Lung (tissue), 11 donors: ENCODE measurements at regions not wholly inside any gene's neighbourhood (a gene's known extent, or its start where the extent isn't known, plus 50 kb on each side); places are given as distances from the start of the nearest gene placed in this dataset.

Experiments
- ATAC-seq: fragments of 200-7000 bp; cut with Tn5 transposase; one replicate; pipeline ENCODE4 v1.9.1; 2020; ENCODE audit warnings: moderate number of reproducible peaks; ENCODE audit not compliant: insufficient read depth, low FRiP score
- DNase-seq, 3 donors: peaks; one replicate each; pipeline ENCODE4 v3.0.0-alpha.2; 2013 to 2017
- H3K27ac ChIP-seq, 2 donors: one replicate each; pipeline ENCODE4 v1.5.1; 2013; ENCODE audit warnings: mild to moderate bottlenecking in 2 of 2, moderate library complexity in 2 of 2, control low read depth in 1 of 2, inconsistent platforms in 1 of 2, low read depth in 1 of 2, low read length in 1 of 2
- H3K27me3 ChIP-seq, 3 donors: one replicate each; pipeline ENCODE4 v1.5.1; 2013; ENCODE audit warnings: low read length in 2 of 3; ENCODE audit not compliant: control insufficient read depth in 3 of 3, insufficient read depth in 3 of 3
- H3K36me3 ChIP-seq, 4 donors: one replicate each; pipeline ENCODE4 v1.5.1; 2013; ENCODE audit warnings: low read length in 4 of 4, mild to moderate bottlenecking in 1 of 4, moderate library complexity in 1 of 4; ENCODE audit not compliant: control insufficient read depth in 4 of 4, insufficient read depth in 4 of 4
- H3K4me1 ChIP-seq, 5 donors: one replicate each; pipeline ENCODE4 v1.5.1; 2013; ENCODE audit warnings: low read length in 5 of 5, mild to moderate bottlenecking in 2 of 5, moderate library complexity in 1 of 5; ENCODE audit not compliant: control insufficient read depth in 5 of 5, insufficient read depth in 5 of 5
- H3K4me3 ChIP-seq: one replicate; pipeline ENCODE4 v1.5.1; 2013; ENCODE audit warnings: mild to moderate bottlenecking, control low read depth, moderate library complexity
- H3K9ac ChIP-seq, 2 donors: one replicate each; pipeline ENCODE4 v1.5.1; 2013; ENCODE audit warnings: low read length in 2 of 2, control low read depth in 1 of 2; ENCODE audit not compliant: insufficient read depth in 1 of 2
- H3K9me3 ChIP-seq, 4 donors: one replicate each; pipeline ENCODE4 v1.5.1; 2013; ENCODE audit warnings: low read length in 3 of 4, mild to moderate bottlenecking in 1 of 4, moderate library complexity in 1 of 4; ENCODE audit not compliant: control insufficient read depth in 4 of 4, insufficient read depth in 3 of 4
- WGBS, 2 donors: extraction: QIAGEN DNeasy Blood & Tissue Kit; methylation state at CpG; one replicate each; pipeline ENCODE4 v1.1.7; 2013; 5-methylcytosine and 5-hydroxymethylcytosine counted together
- TF ChIP-seq, protein P1 (sequence below): IDR thresholded peaks from 2 replicates; pipeline ENCODE4 v1.5.1; 2012; ENCODE audit warnings: mild to moderate bottlenecking; ENCODE audit errors: control extremely low read depth, extremely low read depth
- donor health status: control.
- donor health status: control.
- donor health status: Bipolar disorder and iron deficiency.
- donor health status: healthy.
- donor health status: DM: yes; HTN: yes; CAD: no.

DNA sequence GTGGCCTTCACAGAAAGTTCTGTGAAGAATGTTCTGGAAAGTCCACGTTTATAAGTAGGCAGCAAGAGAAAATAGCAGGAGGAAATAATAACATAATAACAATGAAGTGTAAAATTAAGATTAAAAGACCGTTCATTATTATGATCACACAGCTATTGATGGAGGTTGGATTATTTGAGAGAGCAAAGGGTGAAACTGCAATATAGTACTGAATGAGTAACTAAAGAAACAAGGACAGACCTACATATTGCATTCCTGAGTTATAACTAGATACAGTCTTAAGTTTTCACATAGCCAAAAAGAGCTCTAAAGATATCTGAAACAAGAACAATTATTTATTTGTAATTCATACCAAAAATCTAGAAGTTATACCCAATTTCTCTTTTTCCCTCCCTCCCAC, 122.9 kb upstream of the TMEM164 start:
- ATAC-seq, result no peak
- H3K4me1 ChIP-seq, result no peaks in the 10 kb centered on the region
- H3K9me3 ChIP-seq, result peaks cover 0 to 3% (median 1%) of the 10 kb centered on the region in 4 donors
- H3K27ac ChIP-seq, result no peak overlapping the region
- no peak overlapping the region for H3K4me3 ChIP-seq
- WGBS, 2 donors, result 56 to 68% methylated on average over 2 of the region's 2 CpGs
- no peak for DNase-seq
- peaks cover 0 to 25% (median 13%) of the 10 kb centered on the region in 3 donors for H3K27me3 ChIP-seq
- TF ChIP-seq, protein P1, sequence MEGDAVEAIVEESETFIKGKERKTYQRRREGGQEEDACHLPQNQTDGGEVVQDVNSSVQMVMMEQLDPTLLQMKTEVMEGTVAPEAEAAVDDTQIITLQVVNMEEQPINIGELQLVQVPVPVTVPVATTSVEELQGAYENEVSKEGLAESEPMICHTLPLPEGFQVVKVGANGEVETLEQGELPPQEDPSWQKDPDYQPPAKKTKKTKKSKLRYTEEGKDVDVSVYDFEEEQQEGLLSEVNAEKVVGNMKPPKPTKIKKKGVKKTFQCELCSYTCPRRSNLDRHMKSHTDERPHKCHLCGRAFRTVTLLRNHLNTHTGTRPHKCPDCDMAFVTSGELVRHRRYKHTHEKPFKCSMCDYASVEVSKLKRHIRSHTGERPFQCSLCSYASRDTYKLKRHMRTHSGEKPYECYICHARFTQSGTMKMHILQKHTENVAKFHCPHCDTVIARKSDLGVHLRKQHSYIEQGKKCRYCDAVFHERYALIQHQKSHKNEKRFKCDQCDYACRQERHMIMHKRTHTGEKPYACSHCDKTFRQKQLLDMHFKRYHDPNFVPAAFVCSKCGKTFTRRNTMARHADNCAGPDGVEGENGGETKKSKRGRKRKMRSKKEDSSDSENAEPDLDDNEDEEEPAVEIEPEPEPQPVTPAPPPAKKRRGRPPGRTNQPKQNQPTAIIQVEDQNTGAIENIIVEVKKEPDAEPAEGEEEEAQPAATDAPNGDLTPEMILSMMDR, result no peak
- no peak overlapping the region for H3K9ac ChIP-seq
- no peaks in the 10 kb centered on the region for H3K36me3 ChIP-seq

DNA sequence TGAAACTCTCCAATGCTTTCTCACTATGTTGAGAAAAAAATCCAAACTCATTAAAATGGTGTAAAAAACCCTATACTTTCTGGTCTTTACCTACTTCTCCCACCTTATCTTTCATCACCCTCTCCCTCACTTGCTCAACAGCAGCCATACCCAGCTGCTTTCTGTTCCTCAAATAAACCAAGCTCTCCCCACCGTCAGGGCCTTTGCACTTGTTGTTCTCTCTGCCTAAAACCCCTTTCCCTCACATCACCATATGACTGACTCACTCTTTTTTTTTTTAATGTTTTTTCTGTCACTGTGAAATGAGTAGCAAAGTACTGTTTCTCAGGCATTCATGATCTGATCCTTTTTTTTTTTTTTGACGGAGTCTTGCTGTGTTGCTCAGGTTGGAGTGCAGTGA, 122.3 kb upstream of the TMEM164 start:
- DNase-seq, result no peak

DNA sequence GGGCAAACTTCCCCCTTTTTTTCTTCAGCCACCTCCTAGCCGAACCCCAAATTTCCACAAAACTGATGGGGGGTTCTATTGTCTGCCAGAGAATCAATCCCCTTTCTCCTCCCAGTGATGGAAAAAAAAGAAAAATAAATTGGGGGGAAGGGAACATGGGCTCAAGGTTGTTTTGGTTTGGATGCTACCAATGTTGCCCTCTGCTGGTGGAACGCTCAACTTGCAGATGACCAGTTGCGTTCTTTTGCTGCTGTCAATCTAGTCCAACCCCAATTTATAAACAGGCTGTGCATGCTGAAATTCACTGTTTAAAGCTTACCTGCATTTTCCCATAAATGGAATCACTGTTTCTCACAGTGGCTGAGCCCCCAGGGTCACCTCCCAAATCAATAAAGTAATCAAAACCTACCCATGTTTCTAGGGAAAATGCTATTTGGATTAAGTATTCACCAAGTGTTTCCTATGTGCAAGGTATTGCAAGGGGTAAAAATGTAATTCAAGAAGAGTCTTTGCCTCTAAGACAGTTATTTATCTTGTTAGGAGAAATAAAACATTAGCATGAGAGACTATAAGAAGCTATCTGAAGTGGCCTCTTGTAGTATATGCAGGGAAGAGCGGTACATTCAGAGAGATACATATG, 116.7 kb upstream of the TMEM164 start:
- TF ChIP-seq, protein P1, result peak; percentile 37
- Histone ChIP-seq H3K9ac (no peak overlapping the region), H3K27ac (no peak overlapping the region), H3K27me3 (peaks cover 0 to 14% (median 5%) of the 10 kb centered on the region in 3 donors), H3K4me1 (peaks cover 0 to 3% (median 0%) of the 10 kb centered on the region in 5 donors), H3K9me3 (no peaks in the 10 kb centered on the region), H3K36me3 (no peaks in the 10 kb centered on the region), H3K4me3 (no peak overlapping the region)
- ATAC-seq (peak; percentile 39), DNase-seq (peak; percentile 15 to 46 (median 24))
- WGBS, 2 donors, result 32 to 36% methylated on average over 4 of the region's 4 CpGs

More for the DNA sequence above, 122.3 kb upstream of the TMEM164 start:
- no peak overlapping the region for H3K9ac ChIP-seq
- no peak for ATAC-seq
- no peak overlapping the region for H3K27ac ChIP-seq
- 62 to 63% methylated on average over 2 of the region's 2 CpGs for WGBS, 2 donors
- H3K36me3 ChIP-seq, result no peaks in the 10 kb centered on the region
- H3K9me3 ChIP-seq, result peaks cover 0 to 3% (median 0%) of the 10 kb centered on the region in 4 donors
- peaks cover 0 to 23% (median 15%) of the 10 kb centered on the region in 3 donors for H3K27me3 ChIP-seq
- H3K4me3 ChIP-seq, result no peak overlapping the region
- H3K4me1 ChIP-seq, result no peaks in the 10 kb centered on the region
- TF ChIP-seq, protein P1, result no peak
